ENCODE measurements at regions not wholly inside any gene's neighbourhood (a gene's known extent, or its start where the extent isn't known, plus 50 kb on each side); places are given as distances from the start of the nearest gene placed in this dataset.

- TF ChIP-seq CTCF (IDR thresholded peaks at IDR 0.05; ENCODE audit: borderline replicate concordance, extremely low read depth, low read length, poor library complexity, severe bottlenecking): no peak
- no peak for TF ChIP-seq EZH2 (IDR thresholded peaks at IDR 0.05; ENCODE audit: borderline replicate concordance, low read depth, low read length, severe bottlenecking)
Measured at GRCh38 chr21:27036736-27037301, 69.9 kb upstream of the ADAMTS5 start.
